WTC11 (cell line): ENCODE measurements at regions not wholly inside any gene's neighbourhood (a gene's known extent, or its start where the extent isn't known, plus 50 kb on each side); places are given as distances from the start of the nearest gene placed in this dataset.

Source experiments
- CREB1 ChIP-seq: sonication (generic); formaldehyde crosslinking; IDR thresholded peaks from 2 replicates; pipeline ENCODE4 v1.8.0; 2023; ENCODE audit warnings: mild to moderate bottlenecking, missing genetic modification reagents
- CTCF ChIP-seq: fragments of 200-600 bp; IDR thresholded peaks from 2 replicates; pipeline ENCODE4 v1.8.0; 2022; ENCODE audit warnings: antibody characterized with exemption
- JUN ChIP-seq: sonication (generic); formaldehyde crosslinking; IDR thresholded peaks from 2 replicates; pipeline ENCODE4 v1.8.0; 2023; ENCODE audit warnings: mild to moderate bottlenecking, missing genetic modification reagents
- MAX ChIP-seq: sonication (generic); formaldehyde crosslinking; IDR thresholded peaks from 2 replicates; pipeline ENCODE4 v1.8.0; 2022; ENCODE audit warnings: mild to moderate bottlenecking, missing genetic modification reagents
- MYBL2 ChIP-seq: sonication (generic); formaldehyde crosslinking; IDR thresholded peaks from 2 replicates; pipeline ENCODE4 v1.8.1; 2023; ENCODE audit warnings: mild to moderate bottlenecking, moderate library complexity, missing genetic modification reagents
- NFATC4 ChIP-seq: fragments of 250-450 bp; sonication (Bioruptor Pico); IDR thresholded peaks from 2 replicates; pipeline ENCODE4 v1.9.0; 2021; ENCODE audit warnings: mild to moderate bottlenecking
- NR1H2 ChIP-seq: sonication (generic); formaldehyde crosslinking; IDR thresholded peaks from 2 replicates; pipeline ENCODE4 v1.9.0; 2021; ENCODE audit warnings: mild to moderate bottlenecking, moderate library complexity, missing genetic modification reagents
- SP1 ChIP-seq: sonication (generic); formaldehyde crosslinking; conservative IDR thresholded peaks from 2 replicates; pipeline ENCODE4 v1.8.1; 2022; ENCODE audit warnings: missing genetic modification reagents
- USF1 ChIP-seq: sonication (generic); formaldehyde crosslinking; IDR thresholded peaks from 2 replicates; pipeline ENCODE4 v1.8.0; 2022; ENCODE audit warnings: mild to moderate bottlenecking, missing genetic modification reagents
- ZNF416 ChIP-seq: fragments of 250-450 bp; sonication (Bioruptor Pico); IDR thresholded peaks from 2 replicates; pipeline ENCODE4 v1.9.0; 2021; ENCODE audit warnings: mild to moderate bottlenecking, inconsistent platforms
- TF ChIP-seq, protein P1 (sequence below): sonication (generic); formaldehyde crosslinking; conservative IDR thresholded peaks from 2 replicates; pipeline ENCODE4 v1.8.1; 2022; ENCODE audit warnings: mild to moderate bottlenecking, missing genetic modification reagents

DNA sequence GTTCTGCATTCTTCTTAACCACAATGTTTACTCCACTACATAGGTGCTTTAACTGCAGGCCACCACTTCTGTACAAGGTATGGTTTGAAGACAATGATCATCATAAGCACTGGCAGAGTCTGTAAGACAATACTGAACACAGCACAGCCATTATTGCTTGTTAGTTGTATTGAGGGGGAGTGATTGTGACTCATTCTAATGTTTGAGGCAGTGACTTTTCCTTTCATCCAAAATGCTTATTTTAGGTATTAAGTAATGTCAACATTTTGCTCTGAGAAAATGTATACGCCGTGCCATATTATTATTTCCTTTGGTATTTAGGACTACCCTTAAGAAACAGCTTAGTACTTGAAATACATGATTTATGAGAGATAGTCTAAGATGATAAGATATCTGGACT, 618.2 kb upstream of the ZNF717 start:
- TF ChIP-seq NFATC4 (CRISPR knock-in tag), result no peak
- TF ChIP-seq CREB1 (CRISPR knock-in tag), result no peak
- TF ChIP-seq NR1H2 (CRISPR knock-in tag), result no peak
- TF ChIP-seq CTCF, result no peak
- no peak for TF ChIP-seq MAX
- no peak for TF ChIP-seq MYBL2 (CRISPR knock-in tag)
- no peak for TF ChIP-seq ZNF416 (CRISPR knock-in tag)
- TF ChIP-seq JUN (CRISPR knock-in tag), result no peak
- TF ChIP-seq USF1, result no peak
- no peak for TF ChIP-seq SP1 (CRISPR knock-in tag)
- TF ChIP-seq, protein P1, sequence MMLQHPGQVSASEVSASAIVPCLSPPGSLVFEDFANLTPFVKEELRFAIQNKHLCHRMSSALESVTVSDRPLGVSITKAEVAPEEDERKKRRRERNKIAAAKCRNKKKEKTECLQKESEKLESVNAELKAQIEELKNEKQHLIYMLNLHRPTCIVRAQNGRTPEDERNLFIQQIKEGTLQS (CRISPR knock-in tag), result no peak
